GM12892 (cell line): ENCODE measurements at regions not wholly inside any gene's neighbourhood (a gene's known extent, or its start where the extent isn't known, plus 50 kb on each side); places are given as distances from the start of the nearest gene placed in this dataset.

Source experiments
- POLR2A ChIP-seq: IDR thresholded peaks from 2 replicates; pipeline ENCODE4 v1.6.1; 2011; ENCODE audit warnings: low read depth, low read length, control low read depth
- POLR2AphosphoS5 ChIP-seq: IDR thresholded peaks from 2 replicates; pipeline ENCODE4 v1.6.1; 2011; ENCODE audit warnings: low read depth, low read length, control low read depth
- TAF1 ChIP-seq: IDR thresholded peaks from 2 replicates; pipeline ENCODE4 v1.6.1; 2011; ENCODE audit warnings: low read depth, mild to moderate bottlenecking, control low read depth, low read length, borderline replicate concordance

- TF ChIP-seq POLR2A: no peak
- TF ChIP-seq POLR2AphosphoS5: no peak
- TF ChIP-seq TAF1: no peak
Measured at GRCh38 chr22:27273436-27273835, 528.1 kb downstream of the MN1 start.
